Caco-2 (cell line): ENCODE measurements at regions not wholly inside any gene's neighbourhood (a gene's known extent, or its start where the extent isn't known, plus 50 kb on each side); places are given as distances from the start of the nearest gene placed in this dataset.

Source experiments
- BruUV-seq: library from RNA; stranded (reverse); fragments of 400-500 nt; replicated peaks from 2 replicates; lab custom pipeline; 2021; lab: Mats Ljungman, UMichigan
- CTCF ChIA-PET: fragments of 300-600 bp; sonication (Branson Sonifier 250); formaldehyde crosslinking; loops from one replicate; lab custom pipeline; 2022; ENCODE audit warnings: antibody characterized with exemption; lab: Charles Lee
- POLR2A ChIA-PET: fragments of 300-600 bp; sonication (Branson Sonifier 250); formaldehyde crosslinking; loops from one replicate; lab custom pipeline; 2022; ENCODE audit warnings: antibody characterized with exemption; lab: Charles Lee
- DNase-seq, 2 experiments: peaks; one replicate each; pipeline versions ENCODE4 v3.0.0 to v3.0.0-alpha.2; 2020 to 2022
- H3K27me3 ChIP-seq: replicated peaks from 2 replicates; pipeline ENCODE4 v1.6.0; 2011; ENCODE audit warnings: low read length; ENCODE audit not compliant: control insufficient read depth, insufficient read depth
- H3K36me3 ChIP-seq: 2 replicates; pipeline ENCODE4 v1.5.1; 2011; ENCODE audit warnings: low read length; ENCODE audit not compliant: control insufficient read depth, insufficient read depth
- H3K4me1 ChIP-seq: fragments of 250-450 bp; sonication (Bioruptor Pico); 2 replicates; pipeline ENCODE4 v1.5.1; 2020; ENCODE audit warnings: mild to moderate bottlenecking
- H3K4me3 ChIP-seq: 2 replicates; pipeline ENCODE4 v1.5.1; 2011; ENCODE audit warnings: low read depth, mild to moderate bottlenecking, control low read depth, low read length
- H3K9me3 ChIP-seq: fragments of 250-450 bp; sonication (Bioruptor Pico); 2 replicates; pipeline ENCODE4 v1.5.1; 2020; ENCODE audit warnings: mild to moderate bottlenecking, moderate library complexity
- H3K27ac Mint-ChIP-seq: one replicate; pipeline ENCODE4 v1.8.0; 2022; ENCODE audit warnings: mixed read lengths; ENCODE audit not compliant: unreplicated experiment
- H3K27me3 Mint-ChIP-seq: one replicate; pipeline ENCODE4 v1.8.0; 2022; ENCODE audit warnings: mixed read lengths; ENCODE audit not compliant: insufficient read depth, unreplicated experiment
- H3K36me3 Mint-ChIP-seq: one replicate; pipeline ENCODE4 v1.8.0; 2022; ENCODE audit warnings: mild to moderate bottlenecking, mixed read lengths; ENCODE audit not compliant: insufficient read depth, unreplicated experiment
- H3K4me1 Mint-ChIP-seq: one replicate; pipeline ENCODE4 v1.8.0; 2022; ENCODE audit warnings: low read depth, mixed read lengths; ENCODE audit not compliant: unreplicated experiment
- H3K4me3 Mint-ChIP-seq: one replicate; pipeline ENCODE4 v1.8.0; 2022; ENCODE audit warnings: mild to moderate bottlenecking, moderate library complexity, mixed read lengths; ENCODE audit not compliant: unreplicated experiment
- H3K9me3 Mint-ChIP-seq: one replicate; pipeline ENCODE4 v1.8.0; 2022; ENCODE audit warnings: mixed read lengths; ENCODE audit not compliant: unreplicated experiment
- CTCF ChIP-seq, 2 experiments: fragments of 200-600 bp in 1 of 2; IDR thresholded peaks; 1 replicate in 1 of 2; 2 replicates in 1 of 2; pipeline versions ENCODE4 v1.5.1 to v1.8.0; 2011 to 2022; ENCODE audit warnings: antibody characterized with exemption in 1 of 2, control low read depth in 1 of 2, inconsistent platforms in 1 of 2, low read depth in 1 of 2, low read length in 1 of 2, mild to moderate bottlenecking in 1 of 2, moderate library complexity in 1 of 2; ENCODE audit not compliant: insufficient read depth in 1 of 2, severe bottlenecking in 1 of 2, unreplicated experiment in 1 of 2
- intact Hi-C: fragments of 100-400 bp; cut with micrococcal nuclease; formaldehyde crosslinking; loops from one replicate; pipeline ENCODE4 v1.10.0; 2022; ENCODE audit not compliant: unreplicated experiment

- no TSS peak for BruUV-seq
- Histone ChIP-seq H3K4me1 (peaks cover 12% of the 10 kb centered on the region), H3K36me3 (no peaks in the 10 kb centered on the region), H3K9me3 (no peaks in the 10 kb centered on the region), H3K4me3 (no peak overlapping the region), H3K27me3 (no peaks in the 10 kb centered on the region)
- Mint-ChIP-seq H3K36me3 (no peaks in the 10 kb centered on the region), H3K4me1 (peaks cover 9% of the 10 kb centered on the region), H3K27me3 (no peaks in the 10 kb centered on the region), H3K4me3 (no peak overlapping the region), H3K27ac (no peak overlapping the region), H3K9me3 (no peaks in the 10 kb centered on the region)
- no peak for DNase-seq
- no peak for TF ChIP-seq CTCF (IDR thresholded peaks at IDR 0.05; ENCODE audit: insufficient read depth in 1 of 2, low read depth in 1 of 2, low read length in 1 of 2, severe bottlenecking in 1 of 2, unreplicated experiment in 1 of 2)
- POLR2A ChIA-PET, result no interaction called here
- intact Hi-C loops, result no loop called here
- CTCF ChIA-PET, result no interaction called here
Observed at GRCh38 chr1:234697015-234697414, 87.0 kb upstream of the IRF2BP2 start.

- Mint-ChIP-seq H3K27me3 (no peaks in the 10 kb centered on the region), H3K4me3 (no peak overlapping the region), H3K27ac (no peak overlapping the region), H3K36me3 (no peaks in the 10 kb centered on the region), H3K4me1 (peaks cover 9% of the 10 kb centered on the region), H3K9me3 (no peaks in the 10 kb centered on the region)
- intact Hi-C loops, result no loop called here
- Histone ChIP-seq H3K9me3 (no peaks in the 10 kb centered on the region), H3K36me3 (no peaks in the 10 kb centered on the region), H3K4me1 (peaks cover 12% of the 10 kb centered on the region), H3K27me3 (no peaks in the 10 kb centered on the region), H3K4me3 (no peak overlapping the region)
- CTCF ChIA-PET, result no interaction called here
- BruUV-seq, result no TSS peak
- TF ChIP-seq CTCF (IDR thresholded peaks at IDR 0.05; ENCODE audit: insufficient read depth in 1 of 2, low read depth in 1 of 2, low read length in 1 of 2, severe bottlenecking in 1 of 2, unreplicated experiment in 1 of 2), result no peak
- POLR2A ChIA-PET, result no interaction called here
- DNase-seq, result no peak
Observed at GRCh38 chr1:234696148-234696576, 86.2 kb upstream of the IRF2BP2 start.

- ChIA-PET CTCF (interaction anchor here (1.1 kb wide), 1 partner anchor 30 kb away, joined by 4 read pairs; no protein-coding TSS in a partner anchor), POLR2A (no interaction called here)
- Histone ChIP-seq H3K4me1 (peaks cover 4% of the 10 kb centered on the region), H3K9me3 (no peaks in the 10 kb centered on the region), H3K4me3 (no peak overlapping the region), H3K27me3 (no peaks in the 10 kb centered on the region), H3K36me3 (no peaks in the 10 kb centered on the region)
- Mint-ChIP-seq H3K4me3 (no peak overlapping the region), H3K36me3 (no peaks in the 10 kb centered on the region), H3K9me3 (no peaks in the 10 kb centered on the region), H3K27me3 (no peaks in the 10 kb centered on the region), H3K27ac (no peak overlapping the region), H3K4me1 (peaks cover 3% of the 10 kb centered on the region)
- intact Hi-C loops, result no loop called here
- DNase-seq, result no peak
- TF ChIP-seq CTCF (IDR thresholded peaks at IDR 0.05; ENCODE audit: insufficient read depth in 1 of 2, low read depth in 1 of 2, low read length in 1 of 2, severe bottlenecking in 1 of 2, unreplicated experiment in 1 of 2), result no peak
- no TSS peak for BruUV-seq
Observed at GRCh38 chr1:234694661-234695060, 84.7 kb upstream of the IRF2BP2 start.
